GM23248 (cell line): ENCODE measurements at regions not wholly inside any gene's neighbourhood (a gene's known extent, or its start where the extent isn't known, plus 50 kb on each side); places are given as distances from the start of the nearest gene placed in this dataset.

Experiments used
- EZH2 ChIP-seq: fragments of 200-600 bp; sonication (generic); IDR thresholded peaks from 2 replicates; pipeline ENCODE4 v1.6.1; 2018; ENCODE audit warnings: antibody characterized with exemption, mild to moderate bottlenecking; ENCODE audit not compliant: insufficient read depth, poor library complexity, severe bottlenecking
- EZH2phosphoT487 ChIP-seq: fragments of 200-600 bp; sonication (generic); IDR thresholded peaks from 2 replicates; pipeline ENCODE4 v1.6.1; 2018; ENCODE audit warnings: antibody characterized with exemption, moderate library complexity, mild to moderate bottlenecking, low read depth; ENCODE audit not compliant: insufficient read depth

GRCh38 chr17:33776903-33777302 lies 478.2 kb upstream of the CCL2 start:
- TF ChIP-seq EZH2phosphoT487 (no peak), EZH2 (no peak)
